ENCODE measurements at regions not wholly inside any gene's neighbourhood (a gene's known extent, or its start where the extent isn't known, plus 50 kb on each side); places are given as distances from the start of the nearest gene placed in this dataset.

DNA sequence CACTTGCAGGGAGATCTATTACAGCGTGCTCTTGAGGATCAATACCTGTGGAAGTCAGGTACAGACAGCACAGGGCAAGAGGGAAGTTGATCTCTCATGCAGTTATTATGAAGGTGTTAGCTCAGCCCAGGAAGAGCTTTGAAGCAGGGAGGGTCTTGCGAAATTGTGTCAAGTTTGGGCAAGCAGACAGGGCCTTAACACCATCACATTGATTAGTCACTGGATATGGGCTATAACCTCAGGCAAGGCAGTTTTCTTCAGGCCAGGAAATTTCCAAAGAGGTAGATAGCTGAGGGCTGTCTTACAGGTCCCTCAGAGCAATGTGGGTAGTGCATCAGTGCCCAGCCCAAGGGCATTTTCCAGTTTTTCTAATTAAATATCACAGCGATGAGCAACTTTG lies 643.8 kb downstream of the DHX35 start:
- H3K36me3 ChIP-seq (ENCODE audit: low read depth), result no peaks in the 10 kb centered on the region
- intact Hi-C loops (cut with micrococcal nuclease; ENCODE audit: unreplicated experiment), result no loop called here
- no peaks in the 10 kb centered on the region for H3K9me3 ChIP-seq (ENCODE audit: insufficient read depth, low read depth)
- DNase-seq, result no peak
- ChIA-PET CTCF (no interaction called here), POLR2A (ENCODE audit: unreplicated experiment) (no interaction called here)
- peaks cover 9% of the 10 kb centered on the region; the same call in 1 of the 2 replicates for H3K27me3 ChIP-seq (ENCODE audit: insufficient read depth, low read depth)
- H3K27ac ChIP-seq, result no peak overlapping the region
- H3F3A ChIP-seq (ENCODE audit: insufficient read depth, low read depth), result no peaks in the 10 kb centered on the region
- no peaks in the 10 kb centered on the region for H3K4me1 ChIP-seq (replicated peaks; ENCODE audit: insufficient read depth)
- H3K4me2 ChIP-seq, result no peak overlapping the region
- no TSS peak for BruUV-seq (replicated peaks)
- no peaks in the 10 kb centered on the region; the same call in 1 of the 2 replicates for H4K20me1 ChIP-seq (ENCODE audit: insufficient read depth)
- no peaks in the 10 kb centered on the region for H3K79me2 ChIP-seq (ENCODE audit: low read depth)
- no peak overlapping the region for H2AFZ ChIP-seq
- no peaks in the 10 kb centered on the region for H3K9me2 ChIP-seq (ENCODE audit: insufficient read depth)
- TF ChIP-seq, protein P1, sequence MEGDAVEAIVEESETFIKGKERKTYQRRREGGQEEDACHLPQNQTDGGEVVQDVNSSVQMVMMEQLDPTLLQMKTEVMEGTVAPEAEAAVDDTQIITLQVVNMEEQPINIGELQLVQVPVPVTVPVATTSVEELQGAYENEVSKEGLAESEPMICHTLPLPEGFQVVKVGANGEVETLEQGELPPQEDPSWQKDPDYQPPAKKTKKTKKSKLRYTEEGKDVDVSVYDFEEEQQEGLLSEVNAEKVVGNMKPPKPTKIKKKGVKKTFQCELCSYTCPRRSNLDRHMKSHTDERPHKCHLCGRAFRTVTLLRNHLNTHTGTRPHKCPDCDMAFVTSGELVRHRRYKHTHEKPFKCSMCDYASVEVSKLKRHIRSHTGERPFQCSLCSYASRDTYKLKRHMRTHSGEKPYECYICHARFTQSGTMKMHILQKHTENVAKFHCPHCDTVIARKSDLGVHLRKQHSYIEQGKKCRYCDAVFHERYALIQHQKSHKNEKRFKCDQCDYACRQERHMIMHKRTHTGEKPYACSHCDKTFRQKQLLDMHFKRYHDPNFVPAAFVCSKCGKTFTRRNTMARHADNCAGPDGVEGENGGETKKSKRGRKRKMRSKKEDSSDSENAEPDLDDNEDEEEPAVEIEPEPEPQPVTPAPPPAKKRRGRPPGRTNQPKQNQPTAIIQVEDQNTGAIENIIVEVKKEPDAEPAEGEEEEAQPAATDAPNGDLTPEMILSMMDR (conservative IDR thresholded peaks at IDR 0.05), result no peak
- TF ChIP-seq EZH2 (IDR thresholded peaks at IDR 0.05; ENCODE audit: low read depth), result no peak
- H3K4me3 ChIP-seq, result no peak overlapping the region

DNA sequence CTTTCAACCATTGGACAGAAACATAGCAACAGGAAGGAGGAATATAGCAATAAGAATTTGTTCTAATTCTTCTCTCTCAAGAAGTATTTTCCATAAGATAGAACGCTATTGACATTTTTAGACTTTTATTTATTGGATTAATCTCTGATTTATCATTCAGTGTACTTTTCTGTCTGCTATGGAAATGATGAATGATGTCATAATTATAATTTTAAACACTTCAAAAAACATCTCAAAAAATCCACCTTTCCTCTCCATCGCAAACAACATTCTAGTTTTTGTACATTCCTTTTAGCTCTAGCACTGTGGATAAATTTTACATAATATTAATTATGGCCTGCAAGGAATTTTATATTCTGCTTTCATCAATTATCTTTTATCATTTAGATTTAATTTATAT lies 643.2 kb downstream of the DHX35 start:
- CTCF ChIA-PET, result no interaction called here
- H3K4me2 ChIP-seq, result no peak overlapping the region

DNA sequence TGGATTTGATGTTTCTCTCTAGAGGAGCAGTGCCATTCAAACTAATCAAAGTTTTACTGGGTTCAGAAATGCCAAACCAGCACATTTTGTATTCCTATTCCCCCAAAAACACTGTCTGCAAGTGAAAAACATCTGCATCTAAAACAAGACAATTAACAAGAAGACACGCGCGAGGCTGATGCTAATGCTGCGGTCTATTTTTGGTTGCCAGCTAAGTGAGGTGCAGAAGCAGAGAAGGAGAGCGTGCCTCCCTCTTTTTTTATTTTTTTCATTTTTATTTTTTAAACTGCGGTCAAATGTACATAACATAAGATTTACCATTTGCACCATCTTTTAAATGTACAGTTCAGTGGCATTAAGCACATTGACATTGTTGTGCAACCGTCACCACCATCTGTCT lies 641.1 kb downstream of the DHX35 start:
- H3K9me2 ChIP-seq (ENCODE audit: insufficient read depth), result no peaks in the 10 kb centered on the region
- peaks cover 9% of the 10 kb centered on the region; the same call in 1 of the 2 replicates for H3K27me3 ChIP-seq (ENCODE audit: insufficient read depth, low read depth)
- no peaks in the 10 kb centered on the region for H3K36me3 ChIP-seq (ENCODE audit: low read depth)
- H3K79me2 ChIP-seq (ENCODE audit: low read depth), result no peaks in the 10 kb centered on the region
- H3F3A ChIP-seq (ENCODE audit: insufficient read depth, low read depth), result no peaks in the 10 kb centered on the region
- TF ChIP-seq EZH2 (IDR thresholded peaks at IDR 0.05; ENCODE audit: low read depth), result no peak
- TF ChIP-seq, protein P1 (conservative IDR thresholded peaks at IDR 0.05), result no peak
- BruUV-seq (replicated peaks), result no TSS peak
- H3K4me1 ChIP-seq (replicated peaks; ENCODE audit: insufficient read depth), result no peaks in the 10 kb centered on the region
- H4K20me1 ChIP-seq (ENCODE audit: insufficient read depth), result no peaks in the 10 kb centered on the region; the same call in 1 of the 2 replicates
- ChIA-PET POLR2A (ENCODE audit: unreplicated experiment) (no interaction called here), CTCF (no interaction called here)
- no peaks in the 10 kb centered on the region for H3K9me3 ChIP-seq (ENCODE audit: insufficient read depth, low read depth)
- no peak overlapping the region for H2AFZ ChIP-seq
- H3K4me3 ChIP-seq, result no peak overlapping the region
- no peak overlapping the region for H3K27ac ChIP-seq
- no peak for DNase-seq
- intact Hi-C loops (cut with micrococcal nuclease; ENCODE audit: unreplicated experiment), result no loop called here
- no peak overlapping the region for H3K4me2 ChIP-seq

More for the DNA sequence above, 643.2 kb downstream of the DHX35 start:
- Histone ChIP-seq H3K4me3 (no peak overlapping the region), H3F3A (ENCODE audit: insufficient read depth, low read depth) (no peaks in the 10 kb centered on the region), H3K9me2 (ENCODE audit: insufficient read depth) (no peaks in the 10 kb centered on the region), H3K79me2 (ENCODE audit: low read depth) (no peaks in the 10 kb centered on the region), H3K9me3 (ENCODE audit: insufficient read depth, low read depth) (no peaks in the 10 kb centered on the region), H4K20me1 (ENCODE audit: insufficient read depth) (no peaks in the 10 kb centered on the region; the same call in 1 of the 2 replicates), H3K36me3 (ENCODE audit: low read depth) (no peaks in the 10 kb centered on the region), H2AFZ (no peak overlapping the region), H3K27ac (no peak overlapping the region), H3K27me3 (ENCODE audit: insufficient read depth, low read depth) (peaks cover 9% of the 10 kb centered on the region; the same call in 1 of the 2 replicates), H3K4me1 (replicated peaks; ENCODE audit: insufficient read depth) (no peaks in the 10 kb centered on the region)
- intact Hi-C loops (cut with micrococcal nuclease; ENCODE audit: unreplicated experiment), result no loop called here
- POLR2A ChIA-PET (ENCODE audit: unreplicated experiment), result no interaction called here
- no peak for DNase-seq
- TF ChIP-seq, protein P1 (conservative IDR thresholded peaks at IDR 0.05), result no peak
- TF ChIP-seq EZH2 (IDR thresholded peaks at IDR 0.05; ENCODE audit: low read depth), result no peak
- BruUV-seq (replicated peaks), result no TSS peak
